ENCODE measurements at regions not wholly inside any gene's neighbourhood (a gene's known extent, or its start where the extent isn't known, plus 50 kb on each side); places are given as distances from the start of the nearest gene placed in this dataset.

- H3K9ac ChIP-seq, result no peak overlapping the region
- TF ChIP-seq, protein P1, sequence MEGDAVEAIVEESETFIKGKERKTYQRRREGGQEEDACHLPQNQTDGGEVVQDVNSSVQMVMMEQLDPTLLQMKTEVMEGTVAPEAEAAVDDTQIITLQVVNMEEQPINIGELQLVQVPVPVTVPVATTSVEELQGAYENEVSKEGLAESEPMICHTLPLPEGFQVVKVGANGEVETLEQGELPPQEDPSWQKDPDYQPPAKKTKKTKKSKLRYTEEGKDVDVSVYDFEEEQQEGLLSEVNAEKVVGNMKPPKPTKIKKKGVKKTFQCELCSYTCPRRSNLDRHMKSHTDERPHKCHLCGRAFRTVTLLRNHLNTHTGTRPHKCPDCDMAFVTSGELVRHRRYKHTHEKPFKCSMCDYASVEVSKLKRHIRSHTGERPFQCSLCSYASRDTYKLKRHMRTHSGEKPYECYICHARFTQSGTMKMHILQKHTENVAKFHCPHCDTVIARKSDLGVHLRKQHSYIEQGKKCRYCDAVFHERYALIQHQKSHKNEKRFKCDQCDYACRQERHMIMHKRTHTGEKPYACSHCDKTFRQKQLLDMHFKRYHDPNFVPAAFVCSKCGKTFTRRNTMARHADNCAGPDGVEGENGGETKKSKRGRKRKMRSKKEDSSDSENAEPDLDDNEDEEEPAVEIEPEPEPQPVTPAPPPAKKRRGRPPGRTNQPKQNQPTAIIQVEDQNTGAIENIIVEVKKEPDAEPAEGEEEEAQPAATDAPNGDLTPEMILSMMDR (conservative IDR thresholded peaks at IDR 0.05; ENCODE audit: low read depth, low read length), result no peak
Measured at GRCh38 chr10:70977625-70978024, 89.3 kb upstream of the PCBD1 start.

GRCh38 chr10:70978181-70978580 is 89.8 kb upstream of the PCBD1 start:
- TF ChIP-seq, protein P1 (conservative IDR thresholded peaks at IDR 0.05; ENCODE audit: low read depth, low read length), result no peak
- no peaks in the 10 kb centered on the region for H3K27me3 ChIP-seq (ENCODE audit: insufficient read depth, low read depth)

More at GRCh38 chr10:70977625-70978024, 89.3 kb upstream of the PCBD1 start:
- H3K27me3 ChIP-seq (ENCODE audit: insufficient read depth, low read depth), result no peaks in the 10 kb centered on the region
- no peaks in the 10 kb centered on the region for H3K79me2 ChIP-seq (ENCODE audit: insufficient read depth, low read depth)
- no peaks in the 10 kb centered on the region for H4K20me1 ChIP-seq (ENCODE audit: insufficient read depth)
- no peak overlapping the region for H2AFZ ChIP-seq (ENCODE audit: low read depth)
- H3K4me3 ChIP-seq (IDR thresholded peaks at IDR 0.05; ENCODE audit: insufficient read depth, low read depth, low read length), result no peak overlapping the region
- peaks cover 22% of the 10 kb centered on the region for H3K4me1 ChIP-seq (ENCODE audit: low read depth, poor library complexity, severe bottlenecking)
- H3K4me2 ChIP-seq, result no peak overlapping the region
- H3K36me3 ChIP-seq (ENCODE audit: insufficient read depth), result no peaks in the 10 kb centered on the region
- no peak overlapping the region for H3K27ac ChIP-seq

DNA sequence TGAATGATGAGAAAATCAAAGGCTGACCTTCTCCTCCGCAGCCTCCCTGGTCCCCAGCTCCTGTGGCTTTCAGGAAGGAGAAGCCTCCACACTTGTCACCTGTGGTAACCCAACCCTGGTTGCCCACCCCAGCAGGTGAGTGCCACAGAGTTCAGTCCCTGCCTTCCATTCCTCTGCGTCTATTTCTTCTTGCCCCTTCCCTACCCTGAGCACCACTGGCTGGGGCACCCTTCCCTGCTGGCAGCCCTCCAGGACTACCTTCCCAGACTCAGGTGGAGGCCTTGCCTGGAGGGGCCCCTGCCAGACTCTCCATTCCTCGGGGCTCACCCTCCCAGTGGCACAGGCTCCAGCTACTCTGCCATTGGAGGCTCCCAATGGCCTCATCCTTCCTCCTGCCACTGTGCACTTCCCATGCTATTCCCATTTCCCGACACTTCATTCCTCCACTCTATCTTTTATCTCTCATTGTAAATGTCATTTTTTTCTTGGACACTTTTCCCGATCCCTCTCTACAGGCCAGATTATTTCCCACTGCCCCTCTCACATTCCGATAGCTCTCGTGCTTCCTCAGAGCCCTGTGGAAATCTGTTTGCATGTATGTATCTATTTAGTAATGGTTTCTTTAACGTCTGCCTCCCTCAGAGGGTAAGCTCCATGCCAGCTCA is 90.6 kb upstream of the PCBD1 start:
- H3K9ac ChIP-seq, result no peak overlapping the region
- no peaks in the 10 kb centered on the region for H3K79me2 ChIP-seq (ENCODE audit: insufficient read depth, low read depth)
- no peaks in the 10 kb centered on the region for H4K20me1 ChIP-seq (ENCODE audit: insufficient read depth)
- H3K4me3 ChIP-seq (IDR thresholded peaks at IDR 0.05; ENCODE audit: insufficient read depth, low read depth, low read length), result no peak overlapping the region
- TF ChIP-seq, protein P1 (conservative IDR thresholded peaks at IDR 0.05; ENCODE audit: low read depth, low read length), result no peak
- no peaks in the 10 kb centered on the region for H3K36me3 ChIP-seq (ENCODE audit: insufficient read depth)
- H3K4me1 ChIP-seq (ENCODE audit: low read depth, poor library complexity, severe bottlenecking), result peaks cover 27% of the 10 kb centered on the region
- H3K4me2 ChIP-seq, result no peak overlapping the region
- no peaks in the 10 kb centered on the region for H3K27me3 ChIP-seq (ENCODE audit: insufficient read depth, low read depth)
- H2AFZ ChIP-seq (ENCODE audit: low read depth), result no peak overlapping the region
- no peak overlapping the region for H3K27ac ChIP-seq

More at GRCh38 chr10:70978181-70978580, 89.8 kb upstream of the PCBD1 start:
- H3K9ac ChIP-seq, result no peak overlapping the region
- H3K27ac ChIP-seq, result no peak overlapping the region
- peaks cover 27% of the 10 kb centered on the region for H3K4me1 ChIP-seq (ENCODE audit: low read depth, poor library complexity, severe bottlenecking)
- H3K4me2 ChIP-seq, result no peak overlapping the region
- H3K4me3 ChIP-seq (IDR thresholded peaks at IDR 0.05; ENCODE audit: insufficient read depth, low read depth, low read length), result no peak overlapping the region
- H3K36me3 ChIP-seq (ENCODE audit: insufficient read depth), result no peaks in the 10 kb centered on the region
- no peak overlapping the region for H2AFZ ChIP-seq (ENCODE audit: low read depth)
- no peaks in the 10 kb centered on the region for H4K20me1 ChIP-seq (ENCODE audit: insufficient read depth)
- no peaks in the 10 kb centered on the region for H3K79me2 ChIP-seq (ENCODE audit: insufficient read depth, low read depth)

- TF ChIP-seq, protein P1 (conservative IDR thresholded peaks at IDR 0.05; ENCODE audit: low read depth, low read length), result no peak
- Histone ChIP-seq H3K79me2 (ENCODE audit: insufficient read depth, low read depth) (no peaks in the 10 kb centered on the region), H3K9ac (no peak overlapping the region), H2AFZ (ENCODE audit: low read depth) (no peak overlapping the region), H3K27me3 (ENCODE audit: insufficient read depth, low read depth) (no peaks in the 10 kb centered on the region), H3K36me3 (ENCODE audit: insufficient read depth) (no peaks in the 10 kb centered on the region), H3K4me1 (ENCODE audit: low read depth, poor library complexity, severe bottlenecking) (peaks cover 17% of the 10 kb centered on the region), H3K4me2 (no peak overlapping the region), H3K27ac (no peak overlapping the region), H4K20me1 (ENCODE audit: insufficient read depth) (no peaks in the 10 kb centered on the region), H3K4me3 (IDR thresholded peaks at IDR 0.05; ENCODE audit: insufficient read depth, low read depth, low read length) (no peak overlapping the region)
Measured at GRCh38 chr10:70980687-70981086, 92.3 kb upstream of the PCBD1 start.

All from KMS-11 (cell line).